ENCODE measurements at regions not wholly inside any gene's neighbourhood (a gene's known extent, or its start where the extent isn't known, plus 50 kb on each side); places are given as distances from the start of the nearest gene placed in this dataset.

- Histone ChIP-seq H4K20me1 (ENCODE audit: insufficient read depth, low read length, poor library complexity, severe bottlenecking) (no peaks in the 10 kb centered on the region), H3K27me3 (ENCODE audit: insufficient read depth, low read length, poor library complexity, severe bottlenecking) (no peaks in the 10 kb centered on the region), H2AFZ (ENCODE audit: low read length) (no peak overlapping the region), H3K4me2 (ENCODE audit: low read depth, low read length, poor library complexity, severe bottlenecking) (no peak overlapping the region), H3K79me2 (ENCODE audit: insufficient read depth, low read length) (no peaks in the 10 kb centered on the region), H3F3A (ENCODE audit: low read depth) (no peaks in the 10 kb centered on the region), H3K4me3 (ENCODE audit: low read length, poor library complexity, severe bottlenecking) (no peak overlapping the region), H3K9me2 (replicated peaks; ENCODE audit: low read depth, low read length) (no peaks in the 10 kb centered on the region), H3K36me3 (ENCODE audit: insufficient read depth, low read length) (no peaks in the 10 kb centered on the region), H3K4me1 (ENCODE audit: insufficient read depth, low read length, poor library complexity, severe bottlenecking) (no peaks in the 10 kb centered on the region), H3K9ac (ENCODE audit: low read depth, low read length, poor library complexity, severe bottlenecking) (no peak overlapping the region), H3K9me3 (ENCODE audit: insufficient read depth, low read depth, low read length) (no peaks in the 10 kb centered on the region)
- TF ChIP-seq CTCF (conservative IDR thresholded peaks at IDR 0.05; ENCODE audit: low read length) (no peak), EZH2phosphoT487 (IDR thresholded peaks at IDR 0.05; ENCODE audit: borderline replicate concordance) (no peak)
Observed at GRCh38 chr1:238681451-238681850, 704.9 kb upstream of the CHRM3 start.

GRCh38 chr1:238681021-238681420, 705.3 kb upstream of the CHRM3 start:
- H3K4me2 ChIP-seq (ENCODE audit: low read depth, low read length, poor library complexity, severe bottlenecking): no peak overlapping the region

GRCh38 chr1:238677567-238677966, 708.8 kb upstream of the CHRM3 start:
- Histone ChIP-seq H3K36me3 (ENCODE audit: insufficient read depth, low read length) (no peaks in the 10 kb centered on the region), H4K20me1 (ENCODE audit: insufficient read depth, low read length, poor library complexity, severe bottlenecking) (no peaks in the 10 kb centered on the region), H3K79me2 (ENCODE audit: insufficient read depth, low read length) (no peaks in the 10 kb centered on the region), H3K9me3 (ENCODE audit: insufficient read depth, low read depth, low read length) (0 out of 2 replicates have a peak, but pooled peaks cover 2% of the 10 kb centered on the region), H3K4me3 (ENCODE audit: low read length, poor library complexity, severe bottlenecking) (no peak overlapping the region), H3K9ac (ENCODE audit: low read depth, low read length, poor library complexity, severe bottlenecking) (no peak overlapping the region), H3K9me2 (replicated peaks; ENCODE audit: low read depth, low read length) (no peaks in the 10 kb centered on the region), H3K4me1 (ENCODE audit: insufficient read depth, low read length, poor library complexity, severe bottlenecking) (no peaks in the 10 kb centered on the region), H3K4me2 (ENCODE audit: low read depth, low read length, poor library complexity, severe bottlenecking) (no peak overlapping the region), H3F3A (ENCODE audit: low read depth) (no peaks in the 10 kb centered on the region), H2AFZ (ENCODE audit: low read length) (no peak overlapping the region), H3K27me3 (ENCODE audit: insufficient read depth, low read length, poor library complexity, severe bottlenecking) (no peaks in the 10 kb centered on the region)
- TF ChIP-seq EZH2phosphoT487 (IDR thresholded peaks at IDR 0.05; ENCODE audit: borderline replicate concordance) (no peak), CTCF (conservative IDR thresholded peaks at IDR 0.05; ENCODE audit: low read length) (no peak)

More at GRCh38 chr1:238681021-238681420, 705.3 kb upstream of the CHRM3 start:
- no peaks in the 10 kb centered on the region for H3K27me3 ChIP-seq (ENCODE audit: insufficient read depth, low read length, poor library complexity, severe bottlenecking)
- TF ChIP-seq EZH2phosphoT487 (IDR thresholded peaks at IDR 0.05; ENCODE audit: borderline replicate concordance): no peak
- no peak for TF ChIP-seq CTCF (conservative IDR thresholded peaks at IDR 0.05; ENCODE audit: low read length)
- no peaks in the 10 kb centered on the region for H3K36me3 ChIP-seq (ENCODE audit: insufficient read depth, low read length)
- no peak overlapping the region for H2AFZ ChIP-seq (ENCODE audit: low read length)
- 0 out of 2 replicates have a peak, but pooled peaks cover 2% of the 10 kb centered on the region for H3K9me3 ChIP-seq (ENCODE audit: insufficient read depth, low read depth, low read length)
- no peak overlapping the region for H3K4me3 ChIP-seq (ENCODE audit: low read length, poor library complexity, severe bottlenecking)
- H3F3A ChIP-seq (ENCODE audit: low read depth): no peaks in the 10 kb centered on the region
- no peaks in the 10 kb centered on the region for H3K9me2 ChIP-seq (replicated peaks; ENCODE audit: low read depth, low read length)
- no peaks in the 10 kb centered on the region for H3K4me1 ChIP-seq (ENCODE audit: insufficient read depth, low read length, poor library complexity, severe bottlenecking)
- no peaks in the 10 kb centered on the region for H4K20me1 ChIP-seq (ENCODE audit: insufficient read depth, low read length, poor library complexity, severe bottlenecking)
- no peak overlapping the region for H3K9ac ChIP-seq (ENCODE audit: low read depth, low read length, poor library complexity, severe bottlenecking)
- no peaks in the 10 kb centered on the region for H3K79me2 ChIP-seq (ENCODE audit: insufficient read depth, low read length)
